ENCODE measurements at regions not wholly inside any gene's neighbourhood (a gene's known extent, or its start where the extent isn't known, plus 50 kb on each side); places are given as distances from the start of the nearest gene placed in this dataset.
"Not testable (repeated sequence)": the region's sequence is repeated elsewhere in the genome, so short reads cannot be mapped to it uniquely, and the experiment has no call there.

DNA sequence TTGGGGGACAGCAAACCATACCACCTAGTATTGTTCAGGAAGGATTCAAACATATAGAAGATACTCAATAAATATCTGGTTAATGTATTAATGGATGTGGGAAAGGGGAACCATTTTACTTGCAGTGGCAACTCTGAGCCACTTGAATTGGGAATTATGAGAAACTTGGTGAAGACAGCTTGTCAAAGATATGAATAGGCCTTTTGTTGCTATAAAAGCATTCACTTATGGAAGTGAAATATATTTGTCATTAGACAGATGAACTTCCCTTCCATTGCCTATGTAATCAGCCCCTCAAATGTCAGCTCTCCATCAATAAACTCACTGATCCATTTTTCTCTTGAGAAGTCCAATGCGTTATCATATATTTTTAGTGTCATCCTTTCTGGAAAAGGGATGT is 56.1 kb downstream of the GPR85 start:
- Mint-ChIP-seq H3K36me3 (no peaks in the 10 kb centered on the region), H3K4me3 (no peak overlapping the region), H3K9me3 (no peaks in the 10 kb centered on the region), H3K27ac (no peak overlapping the region), H3K4me1 (no peaks in the 10 kb centered on the region), H3K27me3 (peaks cover 0 to 29% (median 14%) of the 10 kb centered on the region in 5 donors)
- POLR2A ChIA-PET, result no interaction called here
- ATAC-seq, result no peak
- DNase-seq, result no peak

DNA sequence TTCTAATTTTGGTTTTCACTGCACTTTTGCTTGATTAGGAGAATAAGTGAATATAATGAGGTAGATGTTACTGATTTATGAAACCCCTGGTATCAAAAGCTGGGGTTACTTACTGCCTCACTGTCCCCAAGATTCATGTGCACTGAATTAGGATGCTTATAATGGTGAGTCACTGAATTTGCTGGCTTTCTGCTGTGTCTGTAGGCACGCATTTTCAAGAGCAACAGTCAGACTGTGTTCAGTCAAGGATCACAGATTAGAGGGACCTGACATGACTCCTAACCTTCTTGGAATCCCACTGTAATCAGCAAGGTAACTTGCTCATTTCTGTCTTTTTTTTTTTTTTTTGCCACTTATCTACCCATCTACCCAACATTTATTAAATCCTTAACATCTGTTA is 59.7 kb downstream of the GPR85 start:
- POLR2A ChIA-PET, result no interaction called here
- no peak overlapping the region for H3K4me3 Mint-ChIP-seq
- peaks cover 0 to 19% (median 10%) of the 10 kb centered on the region in 5 donors for H3K27me3 Mint-ChIP-seq
- no peak for ATAC-seq
- H3K9me3 Mint-ChIP-seq, result peaks cover under 1 to 18% (median 6%) of the 10 kb centered on the region in 9 donors
- no peaks in the 10 kb centered on the region for H3K4me1 Mint-ChIP-seq
- H3K27ac Mint-ChIP-seq, result no peak overlapping the region
- peaks cover 0 to under 1% (median 0%) of the 10 kb centered on the region in 3 donors for H3K36me3 Mint-ChIP-seq
- no peak for DNase-seq

DNA sequence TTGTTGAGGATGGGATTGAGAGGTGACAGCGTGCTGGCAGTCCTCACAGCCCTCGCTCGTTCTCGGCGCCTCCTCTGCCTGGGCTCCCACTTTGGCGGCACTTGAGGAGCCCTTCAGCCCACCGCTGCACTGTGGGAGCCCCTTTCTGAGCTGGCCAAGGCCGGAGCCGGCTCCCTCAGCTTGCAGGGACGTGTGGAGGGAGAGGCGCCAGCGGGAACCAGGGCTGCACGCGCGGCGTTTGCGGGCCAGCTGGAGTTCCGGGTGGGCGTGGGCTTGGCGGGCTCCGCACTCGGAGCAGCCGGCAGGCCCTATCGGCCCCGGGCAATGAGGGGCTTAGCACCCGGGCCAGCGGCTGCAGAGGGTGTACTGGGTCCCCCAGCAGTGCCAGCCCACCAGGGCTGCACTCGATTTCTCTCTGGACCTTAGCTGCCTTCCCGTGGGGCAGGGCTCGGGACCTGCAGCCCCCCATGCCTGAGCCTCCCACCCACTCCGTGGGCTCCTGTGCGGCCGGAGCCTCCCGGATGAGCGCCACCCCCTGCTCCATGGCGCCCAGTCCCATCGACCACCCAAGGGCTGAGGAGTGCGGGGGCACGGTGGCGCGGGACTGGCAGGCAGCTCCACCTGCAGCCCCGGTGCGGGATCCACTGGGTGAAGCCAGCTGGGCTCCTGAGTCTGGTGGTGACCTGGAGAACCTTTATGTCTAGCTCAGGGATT is 69.3 kb downstream of the GPR85 start:
- H3K27ac Mint-ChIP-seq, ATAC-seq, H3K27me3 Mint-ChIP-seq, H3K4me1 Mint-ChIP-seq, DNase-seq, H3K4me3 Mint-ChIP-seq, POLR2A ChIA-PET: not testable (repeated sequence)
- Mint-ChIP-seq H3K36me3 (peaks cover 0 to 23% (median 0%) of the 10 kb centered on the region in 3 donors), H3K9me3 (peaks cover 5 to 25% (median 11%) of the 10 kb centered on the region in 9 donors)

DNA sequence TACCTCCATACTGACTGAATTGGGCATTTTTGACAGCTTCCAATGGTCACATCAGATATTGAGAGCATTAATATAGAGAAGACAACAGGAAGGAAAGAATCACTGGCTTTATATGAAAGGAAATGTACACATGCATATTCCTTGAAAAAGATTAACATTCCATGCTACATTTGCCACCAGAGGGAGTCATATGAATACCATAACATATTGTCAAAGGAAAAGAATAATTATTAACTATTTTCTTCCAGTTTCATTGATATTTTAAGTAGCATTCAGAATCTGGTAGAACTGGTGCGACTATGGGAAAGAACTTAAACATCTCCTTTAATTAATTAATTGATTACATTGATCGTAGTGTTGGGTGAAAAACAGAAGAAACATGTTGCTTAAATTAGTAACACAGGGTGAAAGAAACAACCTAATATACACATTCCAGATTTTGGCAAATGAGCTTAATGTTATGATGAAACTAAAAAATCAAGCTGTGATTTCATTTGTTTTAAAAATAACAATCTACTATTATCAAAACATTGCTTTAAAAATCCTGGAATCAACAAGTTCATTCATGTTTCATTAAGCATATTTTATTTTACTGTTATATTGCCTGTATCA is 71.5 kb downstream of the GPR85 start:
- POLR2A ChIA-PET, result no interaction called here
- no peak overlapping the region for H3K27ac Mint-ChIP-seq

DNA sequence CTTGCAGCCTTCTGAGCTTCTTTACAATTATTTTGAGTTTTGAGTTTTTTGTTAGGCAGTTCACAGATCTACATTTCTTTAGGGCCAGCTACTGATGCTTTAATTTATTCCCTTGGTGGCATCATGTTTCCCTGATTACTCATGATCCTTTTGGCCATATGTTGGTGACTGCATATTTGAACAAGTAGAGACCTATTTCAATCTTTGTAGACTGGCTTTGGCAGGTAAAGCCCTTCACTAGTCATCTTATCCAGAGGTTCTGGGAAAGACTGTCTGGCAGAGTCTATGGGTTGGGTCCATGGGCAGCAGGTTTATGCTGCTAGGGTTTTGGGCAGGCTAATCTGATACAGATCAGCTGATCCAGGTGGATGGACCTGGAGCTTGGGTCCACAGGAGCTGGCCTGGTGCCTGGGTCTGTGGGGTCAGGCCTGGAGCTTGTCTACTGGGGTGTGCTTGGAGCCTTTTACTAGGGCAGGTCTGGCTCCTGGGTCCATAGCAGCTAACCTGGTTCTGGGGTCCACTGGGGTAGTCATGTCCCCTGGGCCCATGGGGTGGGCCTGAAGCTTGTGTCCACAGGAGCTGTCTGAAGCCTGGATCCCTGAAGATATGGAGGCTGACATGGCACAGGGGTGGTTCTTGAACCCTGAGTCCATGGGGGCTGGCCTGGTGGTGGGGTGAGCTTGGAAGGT is 72.7 kb downstream of the GPR85 start:
- Mint-ChIP-seq H3K27me3 (peaks cover 2 to 12% (median 4%) of the 10 kb centered on the region in 5 donors), H3K36me3 (peaks cover 0 to 21% (median 0%) of the 10 kb centered on the region in 3 donors), H3K27ac (peak overlapping the region in 1 of 10 donors; percentile 25), H3K4me1 (no peaks in the 10 kb centered on the region), H3K4me3 (no peak overlapping the region), H3K9me3 (peaks cover 2 to 23% (median 11%) of the 10 kb centered on the region in 9 donors)
- POLR2A ChIA-PET, result no interaction called here
- ATAC-seq (no peak), DNase-seq (no peak)

More for the DNA sequence above, 71.5 kb downstream of the GPR85 start:
- ATAC-seq (no peak), DNase-seq (no peak)
- Mint-ChIP-seq H3K9me3 (peaks cover 2 to 23% (median 11%) of the 10 kb centered on the region in 9 donors), H3K4me3 (no peak overlapping the region), H3K4me1 (no peaks in the 10 kb centered on the region), H3K27me3 (peaks cover 0 to 4% (median under 1%) of the 10 kb centered on the region in 5 donors), H3K36me3 (peaks cover 0 to 21% (median 0%) of the 10 kb centered on the region in 3 donors)

DNA sequence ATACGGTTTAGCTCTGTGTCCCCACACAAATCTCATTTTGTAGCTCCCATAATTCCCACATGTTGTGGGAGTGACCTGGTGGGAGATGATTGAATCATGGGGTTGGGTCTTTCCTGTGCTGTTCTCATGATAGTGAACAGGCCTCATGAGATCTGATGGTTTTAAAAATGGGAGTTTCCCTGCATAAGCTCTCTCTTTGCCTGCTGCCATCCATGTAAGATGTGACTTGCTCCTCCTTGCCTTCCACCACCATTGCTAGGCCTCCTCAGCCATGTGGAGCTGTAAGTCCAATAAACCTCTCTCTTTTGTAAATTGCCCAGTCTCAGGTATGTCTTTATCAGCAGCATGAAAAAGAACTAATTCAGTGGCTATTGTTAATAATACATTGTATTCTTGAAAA is 73.8 kb downstream of the GPR85 start:
- H3K4me1 Mint-ChIP-seq, ATAC-seq, POLR2A ChIA-PET, H3K27ac Mint-ChIP-seq, H3K4me3 Mint-ChIP-seq, DNase-seq: not testable (repeated sequence)
- peaks cover 2 to 12% (median 7%) of the 10 kb centered on the region in 5 donors for H3K27me3 Mint-ChIP-seq
- H3K36me3 Mint-ChIP-seq, result peaks cover 0 to 21% (median 0%) of the 10 kb centered on the region in 3 donors
- H3K9me3 Mint-ChIP-seq, result peaks cover 2 to 24% (median 11%) of the 10 kb centered on the region in 9 donors

DNA sequence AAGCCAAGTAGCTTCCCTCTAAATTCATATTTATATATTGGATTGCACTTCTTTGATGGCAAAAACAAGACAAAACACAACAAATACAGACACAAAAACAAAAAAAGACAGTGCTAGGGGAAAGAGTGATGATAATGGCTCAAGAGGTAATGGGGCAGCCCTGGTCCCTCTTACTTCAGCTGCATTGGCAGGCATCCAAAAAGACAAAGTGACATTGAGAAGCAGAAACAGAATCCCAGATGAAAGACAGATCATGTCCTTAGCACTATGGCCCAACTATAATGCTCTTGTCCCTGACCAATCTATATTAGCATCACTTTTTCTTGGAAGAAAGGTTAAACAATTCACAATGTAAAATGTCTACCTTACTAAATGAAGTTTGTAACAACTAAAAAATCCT is 76.2 kb downstream of the GPR85 start:
- POLR2A ChIA-PET, result no interaction called here
- H3K36me3 Mint-ChIP-seq, result peaks cover 0 to 21% (median 2%) of the 10 kb centered on the region in 3 donors

DNA sequence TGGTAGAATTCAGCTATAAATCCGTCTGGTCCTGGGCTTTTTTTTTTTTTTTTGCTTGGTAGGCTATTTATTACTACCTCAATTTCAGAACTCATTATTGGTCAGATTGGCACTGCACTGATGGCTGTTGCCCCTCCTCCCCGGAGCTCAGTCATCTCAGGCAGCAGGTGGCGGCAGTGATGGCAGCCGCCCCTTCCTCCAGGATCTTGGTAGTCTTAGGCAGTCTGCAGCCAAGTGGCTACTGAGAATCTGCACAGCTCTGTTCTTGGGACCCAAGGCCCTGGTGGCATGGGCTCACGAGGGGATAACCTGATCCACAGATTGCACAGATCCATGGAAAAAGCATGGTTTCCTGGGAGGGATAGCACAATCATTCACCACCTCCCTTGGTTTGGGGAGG is 77.9 kb downstream of the GPR85 start:
- H3K4me3 Mint-ChIP-seq, result no peak overlapping the region
- H3K36me3 Mint-ChIP-seq, result peaks cover 0 to 19% (median 2%) of the 10 kb centered on the region in 3 donors
- H3K9me3 Mint-ChIP-seq, result peaks cover 2 to 29% (median 15%) of the 10 kb centered on the region in 9 donors
- peaks cover 5 to 14% (median 9%) of the 10 kb centered on the region in 5 donors for H3K27me3 Mint-ChIP-seq
- POLR2A ChIA-PET, result interaction anchor here (0.5 kb wide), 1 partner anchor 219 kb away, joined by 3 read pairs; no protein-coding TSS in a partner anchor
- no peak overlapping the region for H3K27ac Mint-ChIP-seq
- ATAC-seq (no peak), DNase-seq (no peak)
- H3K4me1 Mint-ChIP-seq, result no peaks in the 10 kb centered on the region

More for the DNA sequence above, 76.2 kb downstream of the GPR85 start:
- Mint-ChIP-seq H3K27me3 (peaks cover 3 to 12% (median 7%) of the 10 kb centered on the region in 5 donors), H3K4me1 (no peaks in the 10 kb centered on the region), H3K27ac (no peak overlapping the region), H3K4me3 (no peak overlapping the region), H3K9me3 (peaks cover 2 to 29% (median 15%) of the 10 kb centered on the region in 9 donors)
- DNase-seq (no peak), ATAC-seq (no peak)

DNA sequence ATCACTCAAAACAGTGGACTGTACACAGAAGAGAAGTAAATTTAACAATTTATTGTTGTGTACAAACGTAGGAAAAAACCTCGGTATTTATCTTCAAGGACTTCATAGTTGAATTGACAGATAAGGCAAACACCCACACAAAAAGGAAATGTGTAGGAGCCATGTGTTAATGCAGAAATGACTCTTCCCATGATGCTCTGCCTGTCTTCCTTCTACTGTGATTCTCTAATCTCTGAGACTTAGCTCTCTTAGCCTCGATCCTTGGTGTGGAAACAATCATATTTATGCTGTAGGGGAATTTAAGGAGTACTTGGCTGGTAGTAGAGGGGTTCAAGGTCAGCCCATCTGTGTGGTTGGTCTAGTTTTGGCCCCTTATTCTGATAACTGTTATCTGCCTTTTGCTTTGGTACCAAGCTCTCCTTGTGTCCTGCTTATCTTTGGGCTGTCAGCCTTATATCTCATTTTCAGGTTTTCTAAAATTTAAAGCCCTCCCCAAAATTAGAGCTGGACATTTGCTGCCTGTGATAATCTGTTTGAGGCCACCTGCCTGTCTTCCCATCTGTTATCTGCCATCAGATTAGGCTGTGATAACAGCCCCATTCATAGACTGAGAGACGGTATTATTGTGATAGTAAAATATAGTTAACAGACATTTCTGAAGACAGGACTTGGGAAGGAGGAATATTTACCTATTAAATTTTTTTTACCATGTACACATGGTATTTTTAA is 81.7 kb downstream of the GPR85 start:
- peaks cover 0 to 11% (median 4%) of the 10 kb centered on the region in 9 donors for H3K9me3 Mint-ChIP-seq
- peaks cover 6 to 13% (median 9%) of the 10 kb centered on the region in 5 donors for H3K27me3 Mint-ChIP-seq
- POLR2A ChIA-PET, result no interaction called here
- ATAC-seq (no peak), DNase-seq (no peak)
- no peaks in the 10 kb centered on the region for H3K4me1 Mint-ChIP-seq
- H3K27ac Mint-ChIP-seq, result no peak overlapping the region
- no peak overlapping the region for H3K4me3 Mint-ChIP-seq
- H3K36me3 Mint-ChIP-seq, result peaks cover 0 to 2% (median 0%) of the 10 kb centered on the region in 3 donors

DNA sequence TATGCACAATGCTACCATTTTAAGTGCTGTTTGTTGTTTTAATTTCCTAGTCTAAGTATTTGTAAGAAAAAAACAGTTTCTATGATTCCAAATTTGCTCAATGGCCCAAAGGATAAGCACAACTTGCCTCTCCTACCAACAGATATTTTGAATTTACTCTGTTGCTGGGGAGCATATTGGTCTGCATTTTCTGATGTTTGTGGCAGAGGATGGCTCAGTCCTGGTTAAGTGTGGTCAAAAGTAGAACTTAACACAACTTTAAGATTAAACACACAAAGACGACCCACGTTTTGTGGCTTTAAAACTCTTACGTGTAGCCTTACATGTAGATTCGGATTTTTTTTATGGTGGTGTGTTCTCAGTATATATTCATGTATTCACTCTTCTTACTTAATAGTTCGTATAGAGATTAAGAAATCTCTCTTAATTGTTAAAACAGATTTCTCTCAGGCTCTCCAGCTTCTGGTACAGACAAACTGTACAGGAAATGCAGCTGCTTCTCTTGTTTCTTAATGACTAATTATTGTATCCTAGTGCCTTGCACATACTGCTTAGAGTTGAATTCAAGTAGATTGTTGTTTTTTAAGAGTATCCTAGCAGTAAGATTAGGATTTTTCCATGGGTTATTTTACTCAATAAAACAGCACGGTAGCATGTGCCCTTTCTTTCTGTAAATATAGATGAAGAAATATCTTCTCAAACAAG is 86.2 kb downstream of the GPR85 start:
- Mint-ChIP-seq H3K9me3 (peaks cover 0 to 5% (median 0%) of the 10 kb centered on the region in 9 donors), H3K27ac (no peak overlapping the region), H3K36me3 (no peaks in the 10 kb centered on the region), H3K4me3 (no peak overlapping the region), H3K4me1 (no peaks in the 10 kb centered on the region), H3K27me3 (peaks cover 0 to 22% (median 9%) of the 10 kb centered on the region in 5 donors)
- no peak for DNase-seq
- no peak for ATAC-seq
- POLR2A ChIA-PET, result no interaction called here

DNA sequence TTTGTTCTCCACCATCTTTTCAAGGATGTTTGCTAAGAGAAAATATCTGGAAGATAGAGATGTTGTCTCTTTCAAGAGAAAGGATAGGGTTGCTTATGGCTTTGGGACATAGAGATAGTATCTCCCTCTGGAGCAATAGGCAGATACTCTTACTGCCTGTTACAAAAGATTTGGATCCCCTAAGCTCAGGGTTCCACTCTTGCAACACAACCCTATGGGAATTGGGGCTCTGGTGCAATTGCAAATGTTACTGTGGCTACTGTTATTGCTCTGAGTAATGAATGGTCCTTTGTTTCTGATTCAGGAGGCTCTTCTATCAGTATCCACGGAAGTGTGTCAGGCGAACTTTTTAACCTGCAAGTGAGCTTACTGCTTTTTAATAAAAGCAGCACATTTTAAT is 88.8 kb downstream of the GPR85 start:
- DNase-seq, result no peak
- H3K9me3 Mint-ChIP-seq, result no peaks in the 10 kb centered on the region
- H3K4me1 Mint-ChIP-seq, result no peaks in the 10 kb centered on the region
- peaks cover 5 to 21% (median 11%) of the 10 kb centered on the region in 5 donors for H3K27me3 Mint-ChIP-seq
- H3K4me3 Mint-ChIP-seq, result no peak overlapping the region
- no peak for ATAC-seq
- no peaks in the 10 kb centered on the region for H3K36me3 Mint-ChIP-seq
- POLR2A ChIA-PET, result no interaction called here
- no peak overlapping the region for H3K27ac Mint-ChIP-seq

DNA sequence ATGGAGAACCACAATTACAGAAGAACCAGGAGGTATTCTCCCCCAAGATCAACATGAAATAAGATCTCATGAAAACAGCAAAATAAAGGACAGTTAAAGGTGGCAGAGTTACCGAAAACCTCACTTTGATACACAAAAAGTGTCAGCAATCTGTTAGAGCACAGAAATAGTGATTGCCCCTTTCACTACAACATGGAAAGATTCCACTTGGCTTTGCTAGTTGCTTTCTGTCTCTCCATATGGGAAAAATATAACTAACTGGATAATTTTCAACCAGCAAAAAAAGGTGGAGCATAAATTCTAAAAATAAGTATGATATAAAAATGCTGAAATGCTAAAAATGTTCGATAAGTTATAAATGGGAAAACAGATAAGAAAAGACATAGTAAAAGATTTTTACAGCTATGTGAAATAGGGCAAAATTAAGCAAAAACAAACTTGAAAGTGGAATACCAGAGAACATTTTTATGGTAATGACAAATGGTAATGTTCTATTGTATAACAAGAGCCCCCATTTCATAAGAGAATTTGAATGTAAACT is 90.2 kb downstream of the GPR85 start:
- Mint-ChIP-seq H3K4me1 (no peaks in the 10 kb centered on the region), H3K4me3 (no peak overlapping the region), H3K9me3 (no peaks in the 10 kb centered on the region), H3K27ac (no peak overlapping the region), H3K36me3 (no peaks in the 10 kb centered on the region), H3K27me3 (peaks cover 10 to 23% (median 16%) of the 10 kb centered on the region in 5 donors)
- POLR2A ChIA-PET, result no interaction called here
- ATAC-seq (no peak), DNase-seq (no peak)
